Activated T-helper 1 cell treated with Interleukin-2 at 50 U/mL for 16 hours (primary cell): ENCODE measurements at regions not wholly inside any gene's neighbourhood (a gene's known extent, or its start where the extent isn't known, plus 50 kb on each side); places are given as distances from the start of the nearest gene placed in this dataset.
A peak's percentile ranks its signal among the peaks of the same experiment; 100 is the strongest.
"Not testable (repeated sequence)": the region's sequence is repeated elsewhere in the genome, so short reads cannot be mapped to it uniquely, and the experiment has no call there.

ENCODE experiments used
- DNase-seq: peaks from one replicate; pipeline ENCODE4 v3.0.0-alpha.2; 2020; ENCODE audit warnings: low read depth

DNA sequence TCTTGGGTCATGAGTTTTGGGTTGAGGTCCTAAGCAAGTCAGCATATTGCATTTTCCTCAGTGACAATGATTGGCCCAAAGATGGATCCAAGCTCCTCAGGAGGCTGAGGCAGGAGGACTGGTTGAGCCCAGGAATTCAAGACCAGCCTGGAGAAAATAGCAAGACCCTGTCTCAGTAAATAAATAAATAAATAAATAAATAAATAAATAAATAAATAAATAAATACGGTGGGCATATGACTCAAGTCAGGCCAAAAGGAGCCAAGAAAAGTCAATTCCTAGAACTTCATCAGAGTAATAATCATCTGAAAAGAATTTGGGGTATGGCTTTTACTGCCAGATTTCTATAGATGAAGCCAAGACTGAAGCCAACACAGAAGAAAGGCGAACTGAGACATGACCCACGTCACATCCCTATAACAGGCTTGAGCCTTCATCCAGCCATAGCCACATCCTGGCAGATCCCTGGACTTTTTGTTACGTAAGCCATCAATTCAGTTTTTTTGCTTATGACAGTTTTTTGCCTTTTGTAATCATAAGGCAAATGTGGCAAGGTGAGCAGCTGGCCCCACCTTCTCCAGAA, 88.5 kb upstream of the NFASC start:
- DNase-seq: no peak

DNA sequence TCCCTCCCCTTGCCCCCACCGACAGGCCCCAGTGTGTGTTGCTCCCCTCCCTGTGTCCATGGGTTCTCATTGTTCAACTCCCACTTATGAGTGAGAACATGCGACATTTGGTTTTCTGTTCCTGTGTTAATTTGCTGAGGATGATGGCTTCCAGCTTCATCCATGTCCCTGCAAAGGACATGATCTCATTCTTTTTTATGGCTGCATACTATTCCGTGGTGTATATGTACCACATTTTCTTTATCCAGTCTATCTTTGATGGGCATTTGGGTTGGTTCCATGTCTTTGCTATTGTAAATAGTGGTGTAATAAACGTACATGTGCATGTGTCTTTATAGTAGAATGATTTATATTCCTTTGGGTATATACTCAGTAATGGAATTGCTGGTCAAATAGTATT, 85.6 kb upstream of the NFASC start:
- not testable (repeated sequence) for DNase-seq

DNA sequence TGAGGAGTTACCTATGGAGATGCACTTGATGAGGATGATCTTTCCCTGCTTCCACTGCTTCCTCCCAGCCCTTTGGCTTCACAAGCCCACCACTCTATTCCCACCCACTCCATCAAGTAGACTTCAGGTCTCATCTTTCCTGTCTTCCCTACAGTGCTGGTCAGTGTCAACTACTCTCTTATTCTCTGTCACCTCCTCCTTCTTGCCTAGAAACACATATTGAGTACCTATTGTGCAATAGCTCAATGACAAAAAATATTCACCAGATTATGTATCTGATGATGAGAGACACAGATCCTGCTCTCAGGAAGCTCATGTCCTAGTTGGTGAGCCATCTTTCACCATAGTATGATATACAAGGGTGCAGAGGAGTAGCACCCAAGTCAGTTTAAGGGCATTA, 82.2 kb upstream of the NFASC start:
- no peak for DNase-seq

DNA sequence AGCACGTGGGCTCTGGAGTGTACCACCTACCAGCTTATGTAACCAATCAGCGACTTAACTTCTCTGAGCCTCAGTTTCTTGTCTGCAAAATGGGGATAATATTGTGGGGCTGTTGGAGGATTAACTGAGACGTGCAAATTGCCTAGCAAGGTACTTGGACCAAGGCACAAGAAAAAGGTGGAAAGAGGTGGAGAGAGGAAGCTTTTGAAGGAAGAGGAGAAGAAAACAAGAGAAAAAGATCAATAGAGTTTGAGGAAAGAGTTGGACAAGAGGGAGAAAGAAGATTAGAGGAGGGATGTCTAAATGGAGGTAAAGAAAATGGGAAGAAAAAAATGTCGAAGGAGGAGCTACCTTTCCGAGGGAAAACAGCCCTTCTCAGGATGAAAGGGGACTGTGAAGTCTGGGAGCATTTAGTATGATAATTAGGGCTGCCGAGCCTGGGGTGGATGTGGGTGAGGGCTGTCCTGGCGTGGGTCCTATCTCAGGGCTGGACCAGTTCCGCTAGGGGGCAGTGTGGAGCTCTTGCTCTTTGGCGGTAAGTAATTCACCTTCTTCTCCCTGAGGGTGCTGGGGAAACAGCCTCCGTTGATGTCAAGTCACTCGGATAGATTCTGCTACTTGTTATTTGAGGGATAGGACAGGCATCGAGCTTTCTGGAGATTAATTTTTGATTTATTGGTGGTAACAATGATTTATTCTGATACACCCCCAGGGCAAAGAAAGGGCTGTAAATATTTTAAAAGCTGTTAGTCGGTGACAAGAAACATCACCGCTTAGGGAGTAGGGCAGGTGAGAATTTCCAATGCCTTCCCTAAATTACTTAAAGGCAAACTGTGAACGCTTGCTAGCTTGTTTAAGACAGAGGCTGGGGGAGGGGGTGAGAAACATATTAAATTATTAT, 79.0 kb upstream of the NFASC start:
- DNase-seq: peak; percentile 61

- DNase-seq: no peak
Observed at GRCh38 chr1:204792354-204792692, 78.3 kb upstream of the NFASC start.

DNA sequence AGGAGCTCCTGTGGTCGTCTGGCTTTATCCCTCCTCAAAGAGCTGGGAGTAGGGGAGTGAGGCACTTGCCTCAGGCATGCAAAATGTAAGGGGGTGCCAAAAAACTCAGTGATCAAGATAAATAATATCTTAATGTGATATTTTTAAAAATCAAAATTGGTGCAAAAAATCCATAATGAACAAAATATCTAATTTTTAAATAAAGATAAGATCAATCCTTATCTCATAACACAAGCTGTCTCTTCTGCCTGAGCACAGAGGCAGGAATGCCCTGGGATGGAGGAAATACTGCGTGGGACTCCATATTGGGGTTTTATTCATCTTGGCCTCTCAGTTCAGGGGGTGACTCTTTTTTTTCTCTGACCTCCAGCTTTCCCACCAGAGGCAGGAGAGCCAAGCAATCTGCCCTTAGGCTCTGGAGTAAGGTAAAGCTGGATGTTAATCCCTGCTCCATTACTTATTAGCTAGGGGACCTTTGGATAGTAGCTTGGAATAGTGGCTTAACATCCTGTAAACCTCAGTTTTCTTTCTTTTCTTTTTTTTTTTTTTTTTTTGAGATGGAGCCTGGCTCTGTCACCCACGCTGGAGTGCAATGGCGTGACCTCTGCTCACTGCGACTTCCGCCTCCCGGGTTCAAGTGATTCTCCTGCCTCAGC, 77.3 kb upstream of the NFASC start:
- no peak for DNase-seq

DNA sequence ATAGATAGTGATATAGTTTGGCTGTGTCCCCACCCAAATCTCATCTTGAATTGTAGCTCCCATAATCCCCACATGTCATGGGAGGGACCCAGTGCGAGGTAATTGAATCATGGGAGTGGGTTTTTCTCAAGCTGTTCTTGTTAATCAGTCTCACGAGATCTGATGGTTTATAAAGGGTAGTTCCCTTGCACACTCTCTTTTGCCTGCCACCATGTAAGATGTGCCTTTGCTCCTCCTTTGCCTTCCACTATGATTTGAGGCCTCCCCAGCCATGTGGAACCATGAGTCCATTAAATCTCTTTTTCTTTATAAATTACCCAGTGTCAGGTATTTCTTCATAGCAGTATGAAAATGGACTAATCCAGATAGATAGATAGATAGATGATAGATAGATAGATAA, 73.8 kb upstream of the NFASC start:
- DNase-seq: not testable (repeated sequence)

- no peak for DNase-seq
Observed at GRCh38 chr1:204797401-204797800, 73.3 kb upstream of the NFASC start.

- DNase-seq: no peak
Observed at GRCh38 chr1:204799630-204800029, 71.0 kb upstream of the NFASC start.

DNA sequence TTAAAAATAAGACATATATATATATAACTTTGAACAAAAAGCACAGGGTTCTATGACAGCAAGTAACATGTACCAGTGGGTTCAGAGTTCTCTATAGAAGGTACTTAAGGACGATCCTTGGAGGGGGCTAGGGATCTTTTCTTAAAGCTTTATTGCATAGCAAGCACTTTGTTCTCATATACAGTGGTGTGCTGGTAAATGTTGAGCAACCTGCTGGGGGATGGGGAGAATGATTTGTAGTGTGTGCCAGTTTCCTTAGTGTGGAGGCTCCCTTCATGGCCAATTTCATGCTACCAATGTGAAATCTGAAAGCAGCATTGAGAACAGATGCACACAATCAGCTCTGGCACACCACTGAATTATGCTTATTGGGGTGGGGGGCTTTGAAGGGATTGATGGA, 69.5 kb upstream of the NFASC start:
- DNase-seq: no peak

- no peak for DNase-seq
Observed at GRCh38 chr1:204802401-204803175, 68.1 kb upstream of the NFASC start.

GRCh38 chr1:204803607-204804006, 67.1 kb upstream of the NFASC start:
- no peak for DNase-seq

GRCh38 chr1:204806943-204807687, 63.5 kb upstream of the NFASC start:
- DNase-seq: peak; percentile 70

GRCh38 chr1:204809488-204809887, 61.2 kb upstream of the NFASC start:
- no peak for DNase-seq

DNA sequence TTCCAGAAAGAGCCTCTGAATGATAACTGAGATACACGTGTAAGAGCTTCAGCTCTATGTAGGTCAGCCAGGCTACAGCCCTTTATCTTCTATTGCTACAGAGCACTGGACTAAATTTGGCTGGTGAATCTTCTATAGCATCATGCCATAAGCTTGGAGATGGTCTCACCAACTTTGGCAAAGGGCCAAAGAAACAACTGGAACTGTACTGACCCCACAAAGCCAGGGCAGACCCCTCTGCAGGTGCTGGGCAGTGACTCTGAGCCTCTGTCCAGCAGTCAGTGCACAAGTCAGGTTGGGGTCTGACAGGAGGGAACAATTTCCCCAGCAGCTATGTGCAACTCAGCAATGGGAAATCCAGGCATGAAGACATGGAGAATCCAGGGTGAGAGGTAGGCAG, 57.8 kb upstream of the NFASC start:
- DNase-seq: no peak

GRCh38 chr1:204813522-204813921, 57.1 kb upstream of the NFASC start:
- no peak for DNase-seq

DNA sequence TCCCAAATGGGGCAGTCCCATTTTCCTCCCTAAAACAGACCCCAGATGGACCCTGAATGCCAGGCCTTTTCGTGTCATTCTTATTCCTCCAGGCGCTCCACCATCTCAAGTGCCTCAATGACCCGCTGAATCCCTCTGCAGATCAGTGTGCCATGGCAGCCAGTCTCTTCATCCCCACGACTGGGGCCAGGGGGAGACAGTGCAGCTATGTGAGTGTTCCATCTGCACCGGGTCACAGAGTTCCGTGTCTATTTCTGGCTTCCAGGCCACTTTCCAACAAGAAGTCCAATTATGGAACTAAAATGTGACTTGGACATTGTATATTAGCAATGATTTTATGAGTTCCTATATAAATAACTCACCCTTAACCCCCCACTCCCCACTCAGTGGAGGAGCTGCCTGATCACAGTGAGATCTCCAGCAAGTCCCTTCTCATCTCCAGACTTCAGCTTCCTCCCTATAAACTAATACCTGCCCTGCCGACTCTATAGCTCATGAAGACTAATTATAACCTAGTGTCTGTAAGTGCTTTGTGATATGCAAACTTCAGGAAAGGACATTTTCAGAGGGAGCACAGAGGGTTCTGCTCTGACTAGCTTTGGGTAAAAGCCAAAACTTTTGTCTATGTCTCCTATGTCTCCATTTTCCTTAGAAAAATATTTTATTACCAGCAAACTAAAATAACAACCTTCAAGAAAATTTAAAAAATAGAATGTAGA, 56.3 kb upstream of the NFASC start:
- no peak for DNase-seq

DNA sequence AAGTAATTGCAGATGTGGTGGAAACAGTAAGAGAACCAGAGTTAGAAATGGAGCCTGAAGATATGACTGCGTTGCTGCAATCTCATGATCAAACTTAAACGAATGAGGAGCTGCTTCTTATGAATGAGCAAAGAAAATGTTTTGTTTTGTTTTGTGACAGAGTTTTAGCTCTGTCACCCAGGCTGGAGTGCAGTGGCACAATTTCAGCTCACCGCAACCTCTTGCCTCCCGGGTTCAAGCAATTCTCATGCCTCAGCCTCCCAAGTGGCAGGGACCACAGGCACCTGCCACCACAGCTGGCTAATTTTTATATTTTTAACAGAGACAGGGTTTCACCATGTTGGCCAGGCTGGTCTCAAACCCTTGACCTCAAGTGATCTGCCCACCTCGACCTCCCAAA, 53.3 kb upstream of the NFASC start:
- DNase-seq: no peak

- no peak for DNase-seq
Observed at GRCh38 chr1:204818998-204819397, 51.7 kb upstream of the NFASC start.

- no peak for DNase-seq
Observed at GRCh38 chr1:204819495-204819894, 51.2 kb upstream of the NFASC start.
